ENCODE measurements at regions not wholly inside any gene's neighbourhood (a gene's known extent, or its start where the extent isn't known, plus 50 kb on each side); places are given as distances from the start of the nearest gene placed in this dataset.

GRCh38 chr17:77907497-77908461 is 50.7 kb upstream of the TNRC6C start:
- Mint-ChIP-seq H3K36me3 (no peaks in the 10 kb centered on the region), H3K27me3 (no peaks in the 10 kb centered on the region), H3K4me3 (no peak overlapping the region), H3K27ac (peak overlapping the region; percentile 65), H3K9me3 (no peaks in the 10 kb centered on the region), H3K4me1 (no peaks in the 10 kb centered on the region)

DNA sequence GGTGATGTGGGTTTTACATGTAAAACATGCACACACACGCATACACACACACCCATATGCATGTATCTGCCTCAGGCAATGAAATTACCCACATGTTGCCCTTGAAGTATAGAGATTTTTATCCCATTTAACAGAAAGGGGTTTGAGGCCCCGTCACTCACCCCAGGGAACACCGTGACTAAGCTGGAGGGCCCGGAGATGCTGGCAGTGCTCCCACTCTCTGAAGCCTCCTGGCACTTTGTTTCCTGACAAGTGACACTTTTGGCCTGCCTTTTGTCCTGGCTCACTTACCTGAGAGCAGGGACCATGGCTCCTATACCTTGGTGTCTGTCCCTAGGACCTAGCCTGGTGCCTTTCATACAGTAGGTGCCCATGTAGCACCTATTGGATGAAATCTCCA is 50.0 kb upstream of the TNRC6C start:
- Mint-ChIP-seq H3K4me1 (no peaks in the 10 kb centered on the region), H3K27me3 (no peaks in the 10 kb centered on the region), H3K4me3 (no peak overlapping the region)

More for the DNA sequence above, 50.0 kb upstream of the TNRC6C start:
- no peaks in the 10 kb centered on the region for H3K36me3 Mint-ChIP-seq
- no peak overlapping the region for H3K27ac Mint-ChIP-seq
- no peaks in the 10 kb centered on the region for H3K9me3 Mint-ChIP-seq

All from activated naive CD4-positive, alpha-beta T cell treated with anti-CD3 and anti-CD28 coated beads, Interleukin-2, amount 50 U/mL, for 24 hours (primary cell).